NCI-H774 (cell line): ENCODE measurements at regions not wholly inside any gene's neighbourhood (a gene's known extent, or its start where the extent isn't known, plus 50 kb on each side); places are given as distances from the start of the nearest gene placed in this dataset.

ENCODE experiments used
- DNase-seq: peaks from one replicate; lab custom pipeline; 2025; lab: John Stamatoyannopoulos, UW

- no peak for DNase-seq
These were observed 487.6 kb downstream of the GLRX3 start for GRCh38 chr10:130623680-130624267.

GRCh38 chr10:130627346-130628045 lies 491.3 kb downstream of the GLRX3 start:
- no peak for DNase-seq

- no peak for DNase-seq
These were observed 493.9 kb downstream of the GLRX3 start for GRCh38 chr10:130630135-130630534.

- DNase-seq, result no peak
These were observed 495.2 kb downstream of the GLRX3 start for GRCh38 chr10:130631142-130632096.

GRCh38 chr10:130634816-130635215 lies 498.6 kb downstream of the GLRX3 start:
- DNase-seq, result no peak

- no peak for DNase-seq
These were observed 499.3 kb downstream of the GLRX3 start for GRCh38 chr10:130635528-130635927.

- no peak for DNase-seq
These were observed 500.2 kb downstream of the GLRX3 start for GRCh38 chr10:130636313-130636930.

- DNase-seq, result no peak
These were observed 501.0 kb downstream of the GLRX3 start for GRCh38 chr10:130637089-130637676.

- DNase-seq, result no peak
These were observed 502.8 kb downstream of the GLRX3 start for GRCh38 chr10:130638991-130639390.

- no peak for DNase-seq
These were observed 506.7 kb downstream of the GLRX3 start for GRCh38 chr10:130642926-130643325.

GRCh38 chr10:130647341-130647740 lies 511.1 kb downstream of the GLRX3 start:
- no peak for DNase-seq

- DNase-seq, result no peak
These were observed 512.6 kb downstream of the GLRX3 start for GRCh38 chr10:130648807-130649206.

- no peak for DNase-seq
These were observed 516.4 kb downstream of the GLRX3 start for GRCh38 chr10:130652544-130652943.

- no peak for DNase-seq
These were observed 516.9 kb downstream of the GLRX3 start for GRCh38 chr10:130652964-130653578.

GRCh38 chr10:130654726-130655125 lies 518.5 kb downstream of the GLRX3 start:
- no peak for DNase-seq

- no peak for DNase-seq
These were observed 519.4 kb downstream of the GLRX3 start for GRCh38 chr10:130655313-130656186.

- DNase-seq, result no peak
These were observed 520.0 kb downstream of the GLRX3 start for GRCh38 chr10:130656187-130656575.

GRCh38 chr10:130656582-130657133 lies 520.5 kb downstream of the GLRX3 start:
- no peak for DNase-seq

- DNase-seq, result no peak
These were observed 522.6 kb downstream of the GLRX3 start for GRCh38 chr10:130658687-130659290.

- DNase-seq, result no peak
These were observed 523.3 kb downstream of the GLRX3 start for GRCh38 chr10:130659528-130659927.
